GM03348 (cell line): ENCODE measurements at regions not wholly inside any gene's neighbourhood (a gene's known extent, or its start where the extent isn't known, plus 50 kb on each side); places are given as distances from the start of the nearest gene placed in this dataset.
"Not testable (repeated sequence)": the region's sequence is repeated elsewhere in the genome, so short reads cannot be mapped to it uniquely, and the experiment has no call there.

Experiments
- DNase-seq: peaks from one replicate; pipeline ENCODE4 v3.0.0; 2012; ENCODE audit warnings: low spot score

DNA sequence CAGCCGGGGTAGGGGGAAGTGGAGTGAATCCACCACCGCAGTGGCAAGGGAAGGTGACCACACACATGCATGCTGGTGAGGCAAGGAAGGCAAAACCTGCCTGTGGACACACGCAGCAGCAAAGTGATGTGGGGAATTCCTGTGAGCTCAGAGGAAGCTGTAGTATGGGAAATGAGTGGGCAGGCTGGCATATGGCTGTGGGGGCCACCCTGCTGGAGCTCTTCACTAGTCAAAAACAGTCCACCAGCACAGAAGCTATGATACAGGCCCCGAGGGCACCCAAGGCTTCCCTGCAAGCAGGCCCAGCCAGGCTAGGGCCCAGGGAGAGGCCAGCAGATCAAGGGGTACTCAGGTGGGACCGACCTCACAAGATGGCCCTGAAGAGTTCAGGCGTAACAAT is 239.1 kb downstream of the CHM start:
- no peak for DNase-seq

DNA sequence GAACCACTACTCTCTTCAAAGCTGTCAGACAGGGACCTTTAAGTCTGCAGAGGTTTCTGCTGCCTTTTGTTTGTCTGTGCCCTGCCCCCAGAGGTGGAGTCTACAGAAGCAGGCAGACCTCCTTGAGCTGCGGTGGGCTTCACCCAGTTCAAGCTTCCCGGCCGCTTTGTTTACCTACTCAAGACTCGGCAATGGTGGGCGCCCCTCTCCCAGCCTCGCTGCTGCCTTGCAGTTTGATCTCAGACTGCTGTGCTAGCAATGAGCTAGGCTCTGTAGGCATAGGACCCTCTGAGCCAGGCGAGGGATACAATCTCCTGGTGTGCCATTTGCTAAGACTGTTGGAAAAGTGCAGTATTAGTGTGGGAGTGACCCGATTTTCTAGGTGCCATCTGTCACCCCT is 275.0 kb downstream of the CHM start:
- DNase-seq, result not testable (repeated sequence)

DNA sequence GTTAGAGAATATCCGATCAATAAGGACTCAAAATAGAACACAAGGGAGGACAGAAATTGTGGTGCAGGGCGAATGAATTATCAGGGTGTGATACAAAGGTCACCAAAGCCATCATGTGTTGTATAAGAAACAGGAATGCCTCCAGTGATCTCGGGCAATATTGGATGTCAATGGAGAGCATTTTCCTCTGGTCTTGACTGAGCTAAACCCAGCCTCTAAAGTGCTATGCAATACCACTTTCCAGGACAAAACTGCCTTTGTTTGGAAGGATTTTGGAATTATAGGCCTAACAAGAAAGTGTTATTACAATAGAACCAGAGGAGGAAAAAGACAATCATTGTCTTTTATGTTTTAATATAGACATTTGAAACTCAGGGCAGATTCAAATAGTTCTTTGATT is 281.7 kb downstream of the CHM start:
- DNase-seq, result no peak

DNA sequence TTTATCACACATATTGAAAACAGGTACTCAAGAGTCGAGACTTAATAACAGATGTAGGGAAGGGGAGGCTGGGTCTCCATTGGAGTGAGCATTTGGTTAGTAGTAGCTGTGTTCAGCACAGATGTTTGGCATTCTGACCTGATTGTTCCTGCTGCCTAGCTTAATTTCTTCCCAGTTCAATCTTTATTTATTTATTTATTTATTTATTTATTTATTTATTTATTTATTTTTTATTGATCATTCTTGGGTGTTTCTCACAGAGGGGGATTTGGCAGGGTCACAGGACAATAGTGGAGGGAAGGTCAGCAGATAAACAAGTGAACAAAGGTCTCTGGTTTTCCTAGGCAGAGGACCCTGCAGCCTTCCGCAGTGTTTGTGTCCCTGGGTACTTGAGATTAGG is 324.3 kb downstream of the CHM start:
- DNase-seq, result not testable (repeated sequence)

DNA sequence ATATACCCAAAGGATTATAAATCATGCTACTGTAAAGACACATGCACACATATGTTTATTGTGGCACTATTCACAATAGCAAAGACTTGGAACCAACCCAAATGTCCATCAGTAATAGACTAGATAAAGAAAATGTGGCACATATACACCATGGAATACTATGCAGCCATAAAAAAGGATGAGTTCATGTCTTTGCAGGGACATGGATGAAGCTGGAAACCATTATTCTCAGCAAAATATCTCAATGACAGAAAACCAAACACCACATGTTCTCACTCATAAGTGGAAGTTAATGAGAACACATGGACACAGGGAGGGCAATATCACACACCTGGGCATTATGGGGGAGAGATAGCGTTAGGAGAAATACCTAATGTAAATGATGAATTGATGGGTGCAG is 323.8 kb upstream of the POF1B start:
- not testable (repeated sequence) for DNase-seq

DNA sequence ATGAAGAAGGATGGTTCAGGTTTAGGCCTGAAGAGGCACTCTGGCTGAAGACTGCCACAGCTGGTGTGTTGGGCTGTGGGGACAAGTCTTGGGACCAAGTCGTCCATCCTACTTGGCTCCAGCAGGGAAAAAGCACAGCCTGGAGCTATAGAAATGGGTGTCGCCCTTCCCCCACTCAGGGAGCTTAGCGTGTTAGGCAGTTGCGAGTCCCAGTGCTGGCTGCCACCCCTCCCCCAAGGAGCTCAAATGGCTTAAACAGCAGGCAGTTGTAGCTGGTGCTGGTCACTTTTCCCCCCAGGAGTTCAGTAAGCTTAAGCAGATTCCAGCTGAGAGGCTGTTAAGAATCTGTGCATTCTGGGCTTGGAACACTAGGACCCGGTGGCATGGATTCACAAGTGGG is 319.5 kb upstream of the POF1B start:
- DNase-seq, result no peak

DNA sequence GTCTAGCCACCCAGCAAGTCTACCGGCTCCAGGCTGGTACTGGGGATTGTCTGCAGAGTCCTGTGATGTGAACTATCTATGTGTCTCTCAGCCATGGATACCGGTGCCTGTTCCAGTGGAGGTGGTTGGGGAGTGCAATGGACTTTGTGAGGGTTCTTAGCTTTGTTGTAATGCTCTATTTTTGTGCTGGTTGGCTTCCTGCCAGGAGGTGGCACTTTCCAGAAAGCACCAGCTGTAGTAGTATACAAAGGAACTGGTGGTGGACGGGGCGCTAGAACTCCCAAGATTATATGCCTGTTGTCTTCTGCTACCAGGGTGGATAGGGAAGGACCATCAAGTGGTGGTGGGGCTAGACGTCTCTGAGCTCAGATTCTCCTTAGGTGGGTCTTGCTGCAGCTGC is 306.4 kb upstream of the POF1B start:
- DNase-seq, result no peak

DNA sequence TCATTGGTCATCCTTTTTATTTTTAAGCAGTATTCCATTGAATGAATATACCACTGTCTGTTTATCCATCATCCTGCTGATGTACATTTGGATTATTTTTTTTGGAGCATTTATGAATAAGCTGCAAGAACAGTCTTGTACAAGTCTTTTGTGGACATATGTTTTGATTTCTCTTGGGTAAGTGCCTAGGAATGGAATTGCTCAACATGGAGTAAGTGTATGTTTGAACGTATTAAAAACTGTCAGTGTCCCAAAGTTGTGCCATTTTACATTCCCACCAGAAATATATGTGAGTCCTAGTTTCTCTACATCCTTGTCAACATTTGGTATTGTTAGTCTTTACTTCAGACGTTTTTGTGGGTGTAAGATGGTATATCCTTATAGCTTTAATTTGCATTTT is 287.0 kb upstream of the POF1B start:
- DNase-seq, result no peak

DNA sequence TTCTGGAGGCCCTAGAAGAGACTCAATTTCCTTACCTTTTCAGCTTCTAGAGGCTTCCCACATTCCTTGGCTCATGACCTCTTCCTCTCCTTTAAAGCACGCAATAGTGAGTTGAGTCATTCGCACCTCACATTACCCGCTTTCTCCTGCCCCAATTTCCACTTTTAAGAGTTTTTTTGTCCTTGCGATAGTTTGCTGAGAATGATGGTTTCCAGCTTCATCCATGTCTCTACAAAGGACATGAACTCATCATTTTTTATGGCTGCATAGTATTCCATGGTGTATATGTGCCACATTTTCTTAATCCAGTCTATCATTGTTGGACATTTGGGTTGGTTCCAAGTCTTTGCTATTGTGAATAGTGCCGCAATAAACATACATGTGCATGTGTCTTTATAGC is 284.5 kb upstream of the POF1B start:
- not testable (repeated sequence) for DNase-seq

DNA sequence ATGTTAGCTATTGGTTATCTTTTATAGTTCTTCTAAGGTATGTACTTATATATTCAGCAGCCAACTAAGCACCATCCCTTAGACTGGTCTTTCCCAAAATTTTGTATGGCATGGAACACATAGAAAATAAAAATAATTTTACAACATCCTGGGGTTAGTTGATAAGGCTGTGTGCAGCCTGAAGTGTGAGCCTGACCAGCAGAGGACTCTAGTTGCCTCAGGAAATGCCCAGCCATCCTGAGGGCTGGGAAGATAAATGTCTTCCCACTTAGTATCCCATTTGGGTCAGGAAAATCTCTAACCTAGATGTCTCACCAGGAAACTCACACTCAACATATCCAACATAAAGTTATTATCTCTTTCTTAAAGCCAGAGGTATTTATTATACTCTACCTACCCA is 251.4 kb upstream of the POF1B start:
- no peak for DNase-seq

DNA sequence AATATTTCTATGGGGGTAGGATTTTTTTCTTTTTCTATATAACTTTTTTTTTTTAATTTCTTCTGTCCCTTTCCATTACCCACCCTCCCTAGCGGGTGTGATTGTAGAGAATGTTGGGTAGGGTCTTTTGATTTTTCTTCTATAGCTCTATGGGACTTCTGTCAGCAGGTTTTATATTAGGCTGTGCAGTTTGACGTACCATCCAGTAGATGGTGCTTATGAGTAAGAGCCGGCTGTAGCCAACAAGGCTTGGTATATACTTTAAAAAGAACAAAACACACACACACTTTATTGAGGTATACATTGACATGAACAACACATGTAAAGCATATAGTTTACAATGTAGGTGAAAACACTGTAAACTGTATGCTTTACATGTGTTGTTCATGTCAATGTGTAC is 247.9 kb upstream of the POF1B start:
- peak; percentile 1 for DNase-seq

DNA sequence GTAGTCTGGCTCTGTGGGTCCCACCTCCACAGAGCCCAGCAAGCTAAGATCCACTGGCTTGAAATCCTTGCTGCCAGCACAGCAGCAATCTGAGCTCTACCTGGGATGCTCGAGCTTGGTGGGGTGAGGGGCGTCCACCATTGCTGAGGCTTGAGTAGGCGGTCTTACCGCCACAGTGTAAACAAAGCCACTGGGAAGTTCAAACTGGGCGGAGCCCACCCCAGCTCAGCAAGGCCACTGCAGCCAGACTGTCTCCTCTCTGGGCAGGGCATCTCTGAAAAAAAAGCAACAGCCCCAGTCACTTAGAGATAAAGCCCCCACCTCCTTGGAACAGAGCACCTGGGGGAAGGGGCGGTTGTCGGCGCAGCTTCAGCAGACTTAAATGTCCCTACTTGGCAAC is 243.2 kb upstream of the POF1B start:
- no peak for DNase-seq

DNA sequence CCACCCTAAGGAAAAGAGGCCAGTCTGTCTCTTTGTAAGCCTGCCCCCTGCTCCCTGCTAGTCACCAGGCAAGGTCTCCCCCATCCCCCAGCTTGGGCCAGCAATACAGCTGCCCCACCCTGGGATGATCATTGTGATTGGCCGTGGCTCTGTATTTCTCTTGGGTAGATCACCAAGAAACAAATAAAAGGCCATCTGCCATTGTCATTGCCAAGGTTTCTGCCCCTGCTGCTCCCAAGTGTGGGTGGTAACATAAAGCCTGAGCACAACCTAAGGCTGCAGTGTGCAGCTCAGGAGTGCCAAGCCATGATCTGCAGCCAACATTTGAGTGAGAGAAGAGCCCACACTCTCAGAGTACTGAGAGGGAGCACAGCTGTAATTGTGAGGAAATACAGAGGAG is 241.0 kb upstream of the POF1B start:
- no peak for DNase-seq

DNA sequence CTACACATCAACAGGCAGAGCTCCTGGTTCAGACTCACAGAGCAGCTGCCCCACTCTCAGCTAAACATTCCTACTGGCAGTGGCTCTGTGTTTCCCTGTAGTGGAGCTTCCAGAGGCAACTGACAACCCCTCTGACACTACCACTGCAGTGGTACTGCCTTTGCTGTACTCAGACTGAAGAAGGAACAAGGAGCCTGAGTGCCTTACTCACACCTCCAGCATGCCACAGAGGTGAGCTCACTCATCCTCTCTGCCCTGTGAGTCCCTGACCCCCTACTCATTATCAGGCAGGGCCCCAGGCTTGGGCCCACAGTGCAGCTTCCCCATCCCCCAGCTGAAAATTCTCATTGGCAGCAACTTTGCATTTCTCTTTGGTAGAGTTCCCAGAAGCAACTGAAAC is 240.5 kb upstream of the POF1B start:
- no peak for DNase-seq

DNA sequence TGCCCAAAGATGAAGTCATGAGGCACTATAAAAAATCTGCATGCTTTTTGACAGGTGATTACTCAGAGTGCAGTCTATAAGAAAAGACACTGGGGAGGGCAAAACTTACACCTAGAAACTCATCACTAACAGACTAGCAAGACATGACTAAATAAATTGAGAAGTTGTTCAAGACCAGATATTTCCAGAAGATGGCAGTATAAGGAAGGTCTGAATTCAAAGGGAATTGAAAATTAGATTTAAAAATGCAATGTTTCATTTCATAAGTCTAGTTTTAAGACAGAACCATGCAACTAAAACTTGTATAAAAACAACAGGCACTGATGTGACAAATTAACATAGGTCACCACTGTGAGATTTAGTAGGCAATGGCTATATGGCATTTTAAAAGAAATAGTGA is 232.5 kb upstream of the POF1B start:
- peak; percentile 3 for DNase-seq

DNA sequence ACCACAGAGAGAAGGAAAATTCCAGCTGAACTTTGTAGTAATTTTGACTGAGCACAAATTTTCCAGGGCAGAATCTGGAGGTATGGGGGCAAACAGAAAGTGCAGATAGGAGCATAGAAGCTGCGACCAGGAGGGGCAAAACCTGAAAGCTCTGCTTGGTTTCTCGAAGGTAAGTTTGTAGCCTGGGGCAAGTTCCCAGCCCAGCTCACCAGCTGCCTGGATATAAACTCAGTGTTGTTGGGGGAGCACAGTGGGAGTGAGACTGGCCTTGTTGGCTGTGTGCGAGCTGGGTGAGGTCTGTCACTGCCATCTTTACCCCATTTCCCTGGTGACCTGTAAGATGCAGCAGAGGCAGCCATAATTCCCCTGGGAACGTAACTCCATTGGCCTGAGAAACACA is 213.5 kb upstream of the POF1B start:
- DNase-seq, result no peak

DNA sequence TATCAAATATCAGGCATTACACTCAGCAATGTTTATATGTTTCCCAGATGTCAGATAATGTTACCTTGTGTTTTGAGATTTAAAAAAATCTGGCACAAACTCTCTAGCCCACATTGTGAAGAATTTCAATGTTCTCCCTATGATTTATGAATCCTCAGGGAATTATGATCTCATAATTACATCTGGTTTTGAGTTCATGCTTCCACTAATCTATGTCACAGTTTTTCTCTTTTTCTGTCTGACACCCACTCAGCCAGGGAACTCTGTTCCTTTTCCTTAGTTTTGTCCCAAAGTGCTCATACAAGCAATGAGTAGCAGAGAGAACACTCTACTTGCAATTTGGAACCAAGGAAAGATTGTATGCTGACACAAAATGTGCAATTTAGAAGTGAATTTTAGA is 212.1 kb upstream of the POF1B start:
- DNase-seq, result no peak

DNA sequence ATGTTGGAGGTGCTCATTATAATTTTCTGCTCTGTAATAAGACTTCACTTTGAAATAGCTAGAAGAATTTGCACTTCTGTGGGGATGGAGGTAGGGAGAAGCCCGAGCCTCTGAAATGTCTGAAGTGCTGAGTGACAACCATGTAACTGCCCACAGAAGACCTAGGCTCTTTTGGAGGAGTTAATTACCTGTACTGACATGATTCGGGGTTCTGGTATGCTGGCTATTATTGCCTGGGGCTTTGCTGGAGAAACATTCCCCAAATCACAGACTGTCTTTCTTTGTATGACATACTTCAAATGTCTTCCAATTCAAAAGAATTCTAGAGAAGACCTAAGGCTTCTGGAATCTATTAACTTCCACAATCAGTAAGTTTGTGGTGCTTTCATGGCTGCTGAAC is 211.2 kb upstream of the POF1B start:
- DNase-seq, result no peak

DNA sequence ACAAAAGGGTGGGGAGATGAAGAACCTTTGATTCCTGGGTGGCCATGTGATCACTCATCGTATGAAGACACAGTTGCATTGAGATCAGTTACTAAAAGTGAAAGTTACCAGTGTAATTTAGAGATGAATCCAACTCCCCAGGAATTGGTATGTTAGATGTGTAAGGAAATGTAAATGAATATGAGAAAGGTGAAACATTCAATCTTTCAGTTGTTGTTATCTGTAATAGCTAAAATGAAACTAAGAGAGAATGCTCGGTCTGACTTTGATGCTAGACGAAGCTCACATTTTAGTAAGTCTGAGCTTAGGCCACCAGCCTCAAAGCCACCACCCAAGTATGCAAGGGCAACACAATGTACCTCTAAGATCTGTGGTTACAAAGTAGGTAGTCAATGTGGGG is 194.3 kb upstream of the POF1B start:
- DNase-seq, result no peak

DNA sequence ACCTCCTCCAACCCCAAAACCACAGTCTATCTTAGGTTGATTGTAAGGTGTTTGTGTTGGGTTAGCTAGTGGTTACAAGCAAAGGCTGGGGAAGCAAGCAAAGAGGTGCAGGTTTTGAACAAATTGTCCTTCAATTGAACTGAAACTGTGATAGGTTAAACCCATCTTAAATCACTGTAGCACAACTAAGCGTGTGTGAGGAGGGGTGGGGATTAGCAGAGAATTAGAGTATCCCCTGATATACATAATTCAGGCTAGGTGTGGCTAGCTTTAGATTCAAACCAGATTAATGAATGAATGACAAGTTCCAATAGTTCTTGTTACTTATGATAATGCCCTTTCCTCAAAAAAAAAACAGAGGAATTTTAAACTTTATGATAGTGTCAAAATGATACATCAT is 191.0 kb upstream of the POF1B start:
- DNase-seq, result no peak

DNA sequence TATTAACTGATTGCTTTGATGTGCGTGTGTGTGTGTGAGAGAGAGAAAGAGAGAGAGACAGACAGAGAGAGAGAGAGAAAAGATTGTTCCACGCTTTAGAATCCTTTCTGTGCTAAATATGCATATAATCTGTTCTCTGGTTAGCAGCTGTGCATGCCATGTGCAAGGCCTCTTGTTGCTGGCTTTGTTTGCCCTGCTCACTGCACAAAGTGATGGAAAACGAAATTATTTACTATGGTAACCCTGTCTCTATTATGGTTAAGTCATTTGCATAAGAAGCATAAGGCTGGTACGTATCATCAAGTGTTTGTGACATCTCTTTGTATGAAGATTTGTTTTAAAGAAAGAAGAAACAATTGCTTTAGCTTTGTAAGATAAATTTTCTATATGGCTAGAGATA is 190.2 kb upstream of the POF1B start:
- no peak for DNase-seq

DNA sequence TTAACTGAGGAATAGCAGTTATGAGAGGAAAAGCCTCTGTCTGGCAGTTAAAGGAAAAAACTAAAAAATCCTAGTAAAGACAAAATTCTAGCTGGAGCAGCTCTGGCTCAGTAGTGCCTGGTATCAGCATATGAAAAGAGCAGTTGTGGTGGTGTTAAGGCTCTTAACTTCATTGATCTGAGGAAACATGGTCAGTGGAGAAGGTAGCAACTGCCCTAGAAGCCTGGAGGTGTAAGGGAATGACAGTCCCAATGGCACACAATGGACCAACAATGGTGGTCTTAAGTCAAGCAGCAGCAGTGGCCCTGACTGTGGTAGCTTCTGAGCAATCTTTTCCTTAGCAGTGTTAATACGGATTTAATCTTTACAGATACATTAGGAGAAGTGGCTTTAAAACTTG is 189.6 kb upstream of the POF1B start:
- no peak for DNase-seq

DNA sequence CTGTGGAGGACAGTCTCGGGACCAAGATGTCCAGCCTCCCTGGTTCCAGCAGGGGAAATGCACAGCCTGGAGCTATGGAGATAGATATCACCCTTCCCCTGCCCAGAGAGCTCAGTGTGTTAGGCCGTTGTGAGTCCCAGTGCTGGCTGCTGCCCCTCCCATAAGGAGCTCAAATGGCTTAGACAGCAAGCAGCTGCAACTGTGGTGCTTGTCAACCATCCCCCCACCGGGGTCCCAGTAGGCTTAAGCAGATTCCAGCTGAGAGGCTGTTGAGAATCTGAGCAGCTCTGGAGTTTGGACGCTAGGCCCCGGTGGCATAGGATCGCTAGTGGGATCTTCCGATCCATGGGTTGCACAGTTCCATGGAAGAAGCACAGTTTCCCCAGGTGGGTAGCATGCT is 181.8 kb upstream of the POF1B start:
- DNase-seq, result no peak

DNA sequence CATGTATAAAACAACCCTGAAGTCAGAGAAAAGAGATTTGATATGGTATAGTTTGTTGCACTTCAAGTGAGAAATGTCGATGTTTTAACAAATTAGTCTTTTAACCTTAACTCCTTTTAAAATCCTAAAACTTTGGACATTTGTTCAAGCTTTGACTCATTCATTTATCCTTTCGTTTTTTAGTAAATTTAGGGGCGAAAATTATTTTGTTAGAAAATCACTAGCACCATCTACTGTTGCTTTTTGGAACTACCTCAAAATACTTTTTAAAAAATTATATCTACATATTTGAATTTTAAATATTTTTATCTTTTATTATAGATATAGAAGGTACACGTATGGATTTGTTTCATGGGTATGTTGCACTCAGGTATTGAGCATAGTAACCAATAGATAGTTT is 165.1 kb upstream of the POF1B start:
- DNase-seq, result peak; percentile 1

DNA sequence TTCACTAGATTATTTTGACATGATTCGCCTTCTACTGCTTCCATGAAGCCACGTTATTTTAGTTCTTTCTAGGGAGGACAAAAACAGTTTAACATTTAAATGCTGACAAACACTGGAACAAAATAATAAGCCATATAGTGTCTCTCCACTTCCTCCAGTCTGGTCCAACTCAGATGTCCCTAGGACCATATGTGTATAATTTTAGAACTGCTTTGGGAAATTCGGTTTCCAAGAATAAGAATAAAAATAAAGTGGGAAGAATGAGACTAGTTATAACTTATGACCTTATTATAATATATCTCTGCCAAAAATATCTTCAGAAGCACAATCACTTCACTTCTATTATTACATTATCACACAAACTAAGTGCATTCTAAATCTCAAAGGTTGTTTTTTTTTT is 164.4 kb upstream of the POF1B start:
- no peak for DNase-seq
